Fibroblast of skin of scalp (primary cell): ENCODE measurements at regions not wholly inside any gene's neighbourhood (a gene's known extent, or its start where the extent isn't known, plus 50 kb on each side); places are given as distances from the start of the nearest gene placed in this dataset.

Source experiments
- DNase-seq: peaks from one replicate; pipeline ENCODE4 v3.0.0-alpha.2; 2013

DNA sequence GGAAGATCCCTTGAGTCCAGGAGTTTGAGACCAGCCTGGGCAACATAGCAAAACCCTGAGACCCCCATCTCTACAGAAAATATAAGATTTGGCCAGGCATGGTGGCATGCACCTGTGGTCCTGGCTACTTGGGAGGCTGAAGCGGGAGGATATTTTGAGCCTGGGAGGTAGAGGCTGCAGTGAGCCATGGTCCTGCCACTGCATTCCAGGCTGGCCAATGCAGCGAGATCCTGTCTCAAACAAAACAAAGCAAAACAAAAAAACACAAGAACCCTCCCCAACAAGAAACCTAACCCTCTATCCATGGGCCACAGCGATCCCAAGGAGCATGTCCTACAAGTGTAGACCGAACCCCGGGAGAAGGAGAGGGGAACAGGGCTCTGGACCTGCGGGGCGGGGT lies 133.3 kb downstream of the MGAT5B start:
- DNase-seq, result no peak

DNA sequence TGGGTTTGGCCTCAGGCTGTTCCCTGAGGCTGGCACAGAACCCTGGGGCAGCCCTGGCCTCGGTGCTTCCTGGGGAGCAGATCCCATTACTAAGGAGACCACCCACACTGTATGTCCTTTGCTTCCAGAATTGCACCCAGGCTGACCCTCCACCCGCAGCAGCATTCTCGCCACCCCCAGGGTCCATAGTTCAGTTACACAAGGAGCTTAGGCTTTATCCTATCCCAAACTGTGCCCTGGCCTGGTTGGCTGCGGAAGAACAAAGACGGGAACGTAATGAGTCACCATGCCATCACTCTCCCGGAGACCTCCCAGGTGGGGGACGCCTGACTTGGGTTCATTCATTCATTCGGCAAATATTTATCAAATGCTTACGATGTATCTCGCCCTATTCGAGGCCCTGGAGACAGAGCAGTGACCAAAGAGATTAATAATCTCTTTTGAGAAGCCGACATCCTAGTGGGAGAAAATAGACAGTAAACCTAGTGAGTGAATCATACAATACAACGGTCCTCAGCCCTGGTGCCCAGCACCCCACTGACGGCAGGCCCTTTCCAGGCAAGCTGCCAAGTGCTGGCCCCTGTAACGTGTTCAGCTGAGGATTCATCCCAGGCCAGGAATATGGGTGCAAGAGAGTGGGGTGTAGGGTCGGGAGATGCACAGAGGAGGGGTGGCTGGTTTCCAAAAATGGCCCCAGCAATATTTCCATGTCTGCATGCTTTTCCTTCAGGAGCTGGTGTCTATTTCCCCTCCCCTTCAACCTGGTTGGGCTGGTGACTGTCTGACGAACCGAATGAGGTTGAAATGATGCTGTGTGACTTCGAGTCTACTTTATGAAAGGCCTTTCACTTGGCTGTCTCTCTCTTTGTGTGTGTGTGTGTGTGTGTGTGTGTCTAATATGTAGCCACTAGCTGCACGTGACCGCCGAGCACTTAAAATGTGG lies 134.2 kb downstream of the MGAT5B start:
- DNase-seq, result peak; percentile 86

DNA sequence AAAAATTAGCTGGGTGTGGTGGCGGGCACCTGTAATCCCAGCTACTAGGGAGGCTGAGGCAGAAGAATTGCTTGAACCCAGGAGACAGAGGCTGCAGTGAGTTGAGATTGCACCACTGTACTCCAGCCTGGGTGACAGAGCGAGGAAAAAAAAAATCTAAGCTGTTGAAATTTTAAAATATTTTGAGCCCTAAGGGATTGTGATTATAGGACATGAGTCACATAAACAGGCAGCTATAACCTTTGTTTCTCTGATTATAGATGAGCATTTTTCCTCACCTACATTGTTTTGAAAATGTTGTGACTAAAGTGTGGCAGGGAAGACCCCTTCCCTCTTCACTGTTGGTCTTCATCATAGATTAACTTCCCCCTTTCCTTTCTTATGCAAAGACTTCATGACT lies 135.5 kb downstream of the MGAT5B start:
- DNase-seq, result no peak

DNA sequence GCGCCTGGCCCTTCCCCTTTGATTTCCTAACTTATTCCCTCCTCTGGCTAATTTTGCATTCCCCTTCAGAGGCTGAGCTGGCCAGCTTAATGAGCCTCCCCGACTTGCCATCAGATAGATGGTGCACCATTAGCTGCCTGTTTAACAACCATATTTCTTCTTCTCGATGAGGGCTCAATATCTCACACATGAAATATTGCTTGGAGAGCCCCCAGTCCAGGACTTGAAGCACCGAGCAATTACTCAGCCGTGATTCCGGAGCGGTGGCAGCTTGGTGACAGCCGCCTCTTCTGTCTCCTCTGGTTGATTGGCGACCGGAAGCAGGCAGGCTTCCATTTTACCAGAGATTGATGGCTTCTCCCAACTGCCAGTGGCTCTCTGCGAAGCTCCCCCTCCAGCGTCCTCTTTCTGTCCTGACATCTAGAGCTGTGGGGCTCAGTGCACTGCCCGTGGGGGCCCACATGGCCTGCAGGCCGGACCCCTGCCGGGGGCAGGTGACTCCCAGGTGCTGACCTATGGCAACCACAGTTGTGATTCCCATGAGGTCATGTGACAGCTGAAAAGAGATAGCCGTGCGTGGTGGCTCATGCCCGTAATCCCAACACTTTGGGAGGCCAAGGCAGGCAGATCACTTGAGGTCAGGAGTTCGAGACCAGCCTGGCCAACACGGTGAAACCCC lies 133.7 kb upstream of the SEC14L1 start:
- no peak for DNase-seq

DNA sequence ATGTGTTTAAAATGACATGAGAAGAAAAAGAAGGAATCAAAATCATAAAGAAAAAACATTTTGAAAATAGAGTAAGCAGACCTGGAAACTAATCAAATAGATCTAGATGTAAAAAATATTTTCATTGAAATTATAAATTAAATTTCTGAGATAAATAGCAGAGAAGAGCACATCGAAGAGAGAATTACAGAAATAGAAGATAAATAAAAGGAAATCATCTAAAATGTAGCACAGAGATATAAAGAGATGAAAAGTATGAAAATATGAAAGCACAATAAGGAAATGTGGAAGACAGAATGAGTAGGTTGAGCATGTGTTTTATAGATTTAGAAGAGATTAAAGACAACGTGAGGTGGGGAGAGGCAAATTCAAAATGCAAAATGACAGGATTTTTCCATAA lies 130.9 kb upstream of the SEC14L1 start:
- no peak for DNase-seq

DNA sequence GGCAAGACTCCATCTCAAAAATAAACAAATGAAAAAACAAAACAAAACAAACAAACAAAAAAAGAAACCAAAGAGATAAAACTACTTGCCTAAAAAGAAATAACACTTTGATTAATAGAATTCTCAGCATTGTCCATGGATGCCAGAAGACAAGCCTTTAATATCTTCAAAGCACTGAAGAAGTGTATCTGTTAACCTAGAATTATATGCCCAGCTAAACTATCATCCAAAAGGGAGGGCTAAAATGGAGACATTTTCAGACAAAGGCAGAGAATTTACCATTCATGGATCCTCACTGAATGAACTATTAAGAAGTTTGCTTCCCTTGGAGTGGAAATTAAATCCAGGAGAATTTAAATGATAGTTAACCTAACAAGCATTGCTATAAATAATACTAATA lies 130.1 kb upstream of the SEC14L1 start:
- DNase-seq, result no peak

DNA sequence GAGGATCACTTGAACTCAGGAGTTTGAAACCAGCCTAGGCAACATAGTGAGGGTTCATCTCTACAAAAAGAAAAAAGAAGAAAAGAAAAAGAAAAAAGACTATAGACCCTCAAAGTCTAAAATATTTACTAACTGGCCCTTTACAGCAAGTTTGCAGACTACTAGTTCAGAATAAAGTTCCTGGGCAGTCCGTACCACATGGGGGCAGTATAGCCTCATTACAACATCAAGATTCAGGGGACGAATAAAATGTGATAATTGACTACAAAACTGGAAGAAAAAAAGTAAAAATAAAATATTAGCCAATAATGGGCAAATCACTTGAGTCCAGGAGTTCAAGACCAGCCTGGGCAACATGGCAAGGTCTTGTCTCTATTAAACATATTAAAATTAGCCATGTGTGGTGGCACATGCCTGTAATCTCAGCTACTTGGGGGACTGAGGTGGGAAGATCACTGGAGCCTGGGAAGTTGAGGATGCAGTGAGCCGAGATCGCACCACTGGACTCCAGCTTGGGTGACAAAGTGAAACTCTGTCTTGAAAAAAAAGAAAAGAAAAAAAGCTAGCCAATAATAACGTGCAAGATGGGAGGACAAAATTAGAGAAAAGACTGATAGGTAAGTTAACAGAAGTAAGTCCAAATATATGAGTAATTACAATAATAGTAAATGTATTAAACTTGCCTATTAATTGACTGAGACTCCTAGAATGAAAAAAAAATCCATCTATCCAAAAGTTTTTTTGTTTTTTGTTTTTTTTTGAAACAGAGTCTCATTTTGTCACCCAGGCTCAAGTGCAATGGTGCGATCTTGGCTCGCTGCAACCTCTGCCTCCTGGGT lies 129.4 kb upstream of the SEC14L1 start:
- peak; percentile 32 for DNase-seq

DNA sequence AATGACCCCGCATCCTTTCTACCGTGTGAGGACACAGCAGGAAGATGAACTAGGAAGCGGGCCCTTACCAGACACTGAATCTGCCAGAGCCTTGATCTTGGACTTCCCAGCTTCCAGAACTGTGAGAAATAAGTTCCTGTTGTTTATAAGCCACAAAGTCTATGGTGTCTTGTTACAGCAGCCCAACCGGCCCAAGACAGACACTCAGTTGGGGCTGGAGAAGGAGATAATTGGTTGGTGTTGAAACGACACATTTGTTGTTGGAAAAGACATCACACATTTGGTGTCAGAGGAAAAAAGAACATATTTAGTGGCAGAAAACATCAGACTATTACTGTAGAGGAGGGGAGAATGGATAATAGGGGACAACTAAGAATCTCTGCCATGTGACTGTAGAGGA lies 122.3 kb upstream of the SEC14L1 start:
- no peak for DNase-seq

DNA sequence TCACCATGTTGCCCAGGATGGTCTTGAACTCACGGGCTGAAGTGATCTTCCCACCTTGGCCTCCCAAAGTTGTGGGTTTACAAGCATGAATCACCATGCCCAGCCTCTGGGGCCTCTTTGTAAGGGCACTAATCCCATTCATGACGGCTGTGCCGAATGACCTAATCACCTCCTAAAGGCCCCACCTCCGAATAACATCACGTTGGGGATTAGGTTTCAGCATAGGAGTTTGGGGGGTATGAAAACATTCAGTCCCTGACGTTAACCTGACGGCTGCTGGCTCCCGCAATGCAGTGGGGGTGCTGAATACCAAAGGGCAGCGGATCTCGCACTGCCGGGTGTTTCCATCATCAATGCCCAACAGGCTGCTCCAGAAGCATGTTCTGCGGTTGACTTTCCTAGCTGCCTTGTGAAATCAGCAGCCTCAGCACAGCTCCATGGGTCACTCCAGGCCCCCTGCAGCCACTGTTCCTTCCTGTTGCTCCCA lies 120.8 kb upstream of the SEC14L1 start:
- peak; percentile 12 for DNase-seq

DNA sequence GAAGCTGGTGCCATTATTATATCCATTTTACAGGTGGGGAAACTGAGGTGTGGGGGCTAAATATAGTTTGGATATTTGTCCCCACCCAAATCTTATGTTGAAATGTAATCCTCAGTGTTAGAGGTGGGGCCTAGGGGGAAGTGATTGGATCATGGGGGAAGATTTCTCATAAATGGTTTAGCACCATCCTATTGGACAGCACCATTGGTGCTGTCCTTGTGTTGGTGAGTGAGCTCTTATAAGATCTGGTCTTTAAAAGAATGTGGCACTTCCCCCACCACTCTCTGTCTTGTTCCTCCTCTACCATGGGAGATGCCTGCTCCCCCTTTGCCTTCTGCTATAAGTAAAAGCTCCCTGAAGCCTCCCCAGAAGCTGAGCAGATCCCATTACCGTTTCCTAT lies 119.8 kb upstream of the SEC14L1 start:
- no peak for DNase-seq

DNA sequence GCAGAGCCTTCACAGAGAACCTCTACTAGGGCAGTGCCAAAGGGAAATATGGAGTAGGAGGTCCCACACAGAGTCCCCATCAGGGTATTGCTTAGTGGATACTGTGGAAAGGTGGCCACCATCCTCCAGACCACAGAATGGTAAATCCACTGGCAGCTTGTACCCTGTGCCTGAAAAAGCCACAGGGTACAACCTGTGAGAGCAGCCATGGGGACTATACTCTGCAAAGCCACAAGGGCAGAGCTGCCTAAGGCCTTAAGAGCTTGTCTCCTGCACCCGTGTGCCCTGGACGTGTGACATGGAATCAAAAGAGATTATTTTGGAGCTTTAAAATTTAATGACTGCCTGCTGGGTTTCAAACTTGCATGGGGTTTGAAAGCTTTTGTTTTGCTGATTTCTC lies 118.0 kb upstream of the SEC14L1 start:
- DNase-seq, result no peak

DNA sequence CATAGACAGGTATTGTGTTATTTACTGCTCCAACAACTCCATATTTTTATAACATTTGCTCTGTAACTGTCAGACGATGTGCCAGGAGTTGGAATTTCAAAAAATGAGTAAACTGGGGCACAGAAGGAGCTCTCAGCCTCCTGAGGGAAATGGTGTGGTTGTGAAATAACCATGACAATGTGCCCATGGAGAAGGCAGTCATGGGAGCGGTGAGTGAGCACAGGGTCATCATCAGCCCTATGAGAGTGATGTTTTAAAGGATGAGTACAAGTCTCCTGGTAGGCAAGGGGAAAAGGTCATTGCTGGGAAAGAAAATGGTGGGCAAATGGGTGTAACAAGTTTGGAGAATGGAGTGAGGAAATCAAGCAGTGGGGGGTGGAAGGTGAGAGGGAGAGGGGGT lies 115.0 kb upstream of the SEC14L1 start:
- no peak for DNase-seq

DNA sequence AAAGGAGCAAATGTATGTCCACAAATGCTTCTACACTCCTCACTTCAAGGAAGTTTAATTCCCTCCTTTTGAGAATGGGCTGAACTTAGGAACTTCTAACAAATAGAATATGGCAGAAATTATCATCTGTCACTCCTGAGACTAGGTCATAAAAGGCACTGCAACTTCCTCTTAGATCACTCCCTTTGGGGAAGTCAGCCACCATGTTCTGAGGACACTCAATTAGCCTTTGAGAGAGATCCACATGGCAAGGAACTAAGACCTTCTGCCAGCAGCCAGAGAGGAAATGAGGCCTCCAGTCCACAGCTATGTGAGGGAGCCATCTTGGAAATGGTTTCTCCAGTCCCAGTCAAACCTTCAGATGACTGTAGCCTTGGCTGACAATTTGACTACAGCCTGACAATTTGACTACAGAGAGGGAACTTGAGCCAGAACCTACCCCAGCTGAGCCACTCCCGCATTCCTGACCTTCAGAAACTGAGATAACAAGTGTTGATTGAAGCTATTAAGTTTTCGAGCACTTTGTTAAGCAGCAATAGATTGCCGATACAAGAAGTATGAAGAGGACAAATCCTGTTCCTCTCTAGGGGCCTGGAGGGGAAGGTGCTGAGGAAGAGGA lies 113.4 kb upstream of the SEC14L1 start:
- DNase-seq, result no peak

DNA sequence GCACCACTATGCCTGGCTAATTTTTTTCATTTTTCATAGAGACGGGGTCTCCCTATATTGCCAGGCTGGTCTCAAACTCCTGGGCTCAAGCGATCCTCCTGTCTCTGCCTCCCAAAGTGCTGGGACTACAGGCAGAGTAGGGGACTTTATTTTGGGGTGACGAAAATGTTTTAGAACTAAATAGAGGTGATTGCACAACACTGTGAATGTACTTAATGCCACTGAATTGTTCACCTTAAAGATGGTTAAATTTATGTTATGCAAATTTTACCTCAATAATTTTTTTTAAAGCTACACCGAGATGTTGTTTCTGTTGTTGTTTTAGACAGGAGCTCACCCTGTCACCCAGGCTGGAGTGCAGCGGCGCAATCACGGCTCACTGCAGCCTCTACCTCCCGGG lies 111.9 kb upstream of the SEC14L1 start:
- no peak for DNase-seq

DNA sequence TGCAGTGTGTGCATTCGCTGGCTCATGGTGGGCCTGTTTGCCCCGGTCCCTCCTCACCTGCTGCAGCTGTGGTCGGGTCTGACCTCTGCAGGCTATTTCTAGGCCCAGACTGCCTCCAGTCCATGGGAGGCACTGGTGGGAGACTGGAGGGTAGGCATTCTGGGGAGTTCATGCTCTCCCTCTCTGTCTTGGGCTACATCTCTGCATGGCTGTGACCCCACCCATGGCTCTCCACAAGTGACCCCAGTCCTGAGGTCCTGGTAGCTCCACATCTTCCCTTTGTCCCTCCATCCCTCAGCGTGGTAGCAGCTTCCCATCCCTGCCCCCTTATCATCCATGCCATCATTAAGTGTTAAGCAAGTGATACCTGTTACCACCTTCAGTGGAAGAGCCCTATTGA lies 107.8 kb upstream of the SEC14L1 start:
- no peak for DNase-seq

DNA sequence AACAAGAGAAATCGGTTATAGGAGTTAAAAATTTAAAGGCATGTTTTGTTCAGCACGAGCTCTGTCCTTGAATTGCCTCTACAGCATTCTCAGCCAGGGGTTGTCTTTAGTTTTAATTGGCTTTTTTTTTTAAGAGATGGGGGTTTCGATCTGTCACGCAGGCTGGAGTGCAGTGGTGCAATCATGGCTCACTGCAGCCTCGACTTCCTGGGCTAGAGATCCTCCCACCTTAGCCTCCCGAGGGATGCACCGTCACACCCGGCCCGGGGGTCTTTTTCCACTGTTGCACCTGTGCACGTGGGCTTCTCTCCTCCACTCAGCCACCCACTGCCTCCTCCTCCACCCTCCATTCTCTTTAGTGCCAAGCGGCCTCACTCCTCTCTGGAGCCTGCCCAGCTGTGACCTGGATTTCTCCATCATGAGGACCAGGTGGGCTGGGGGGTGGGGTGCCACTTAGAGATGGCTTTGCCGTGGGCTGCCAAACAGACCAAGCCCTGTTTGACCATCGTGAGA lies 106.8 kb upstream of the SEC14L1 start:
- no peak for DNase-seq

DNA sequence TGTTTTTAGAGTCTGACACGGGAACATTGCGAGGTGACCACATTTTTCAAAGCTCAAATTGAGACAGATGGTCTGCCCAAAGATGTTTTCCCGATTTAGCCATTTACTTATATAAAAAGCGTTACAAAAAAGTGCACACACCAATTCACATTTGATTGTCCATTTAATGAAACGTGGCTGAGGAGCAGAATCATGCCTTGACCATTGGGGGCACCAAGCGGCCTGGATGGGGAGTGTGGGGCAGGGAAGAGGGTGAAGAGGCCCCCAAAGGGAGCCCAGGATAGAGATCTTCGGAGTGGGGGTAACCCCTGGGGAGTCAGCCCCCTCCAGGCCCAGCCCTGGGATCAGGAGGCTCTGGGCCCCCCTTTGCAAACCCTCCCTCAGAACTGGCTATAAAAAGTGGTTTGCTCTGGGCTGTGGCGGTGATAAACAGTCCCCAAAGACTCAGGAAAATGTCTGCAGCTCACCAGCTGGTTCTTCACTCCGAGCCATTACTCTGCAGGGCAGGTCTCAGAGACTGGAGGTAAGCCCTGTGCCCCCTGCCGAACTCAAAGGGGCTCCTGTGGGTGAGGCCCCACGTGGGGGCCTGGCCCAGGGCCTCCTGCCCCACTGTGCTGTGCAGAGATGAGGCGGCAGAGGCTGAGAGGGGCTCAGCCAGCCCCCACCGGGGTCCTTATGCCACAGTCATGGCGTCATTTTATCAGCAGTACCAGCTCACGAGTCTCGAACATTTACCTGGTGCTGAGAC lies 105.9 kb upstream of the SEC14L1 start:
- DNase-seq, result no peak

DNA sequence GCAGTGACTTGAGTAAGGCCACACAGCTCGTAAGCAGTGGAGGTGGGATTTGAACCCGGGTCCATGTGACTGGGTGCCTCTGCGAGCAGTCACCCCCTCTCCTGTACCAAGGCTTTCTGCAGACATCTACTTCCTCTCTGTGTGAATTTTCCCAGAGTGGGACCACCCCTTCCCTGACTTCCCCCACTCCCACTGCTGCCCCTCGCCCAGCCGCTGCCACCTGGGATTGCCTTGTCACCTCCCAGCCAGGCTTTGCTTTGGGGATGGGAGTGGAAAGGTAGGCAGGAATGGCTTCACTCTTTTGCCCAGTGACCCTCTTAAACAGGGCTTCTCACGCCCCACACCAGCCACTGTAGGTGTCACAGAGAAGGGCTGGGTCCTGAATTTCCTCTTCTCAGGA lies 105.2 kb upstream of the SEC14L1 start:
- DNase-seq, result no peak

DNA sequence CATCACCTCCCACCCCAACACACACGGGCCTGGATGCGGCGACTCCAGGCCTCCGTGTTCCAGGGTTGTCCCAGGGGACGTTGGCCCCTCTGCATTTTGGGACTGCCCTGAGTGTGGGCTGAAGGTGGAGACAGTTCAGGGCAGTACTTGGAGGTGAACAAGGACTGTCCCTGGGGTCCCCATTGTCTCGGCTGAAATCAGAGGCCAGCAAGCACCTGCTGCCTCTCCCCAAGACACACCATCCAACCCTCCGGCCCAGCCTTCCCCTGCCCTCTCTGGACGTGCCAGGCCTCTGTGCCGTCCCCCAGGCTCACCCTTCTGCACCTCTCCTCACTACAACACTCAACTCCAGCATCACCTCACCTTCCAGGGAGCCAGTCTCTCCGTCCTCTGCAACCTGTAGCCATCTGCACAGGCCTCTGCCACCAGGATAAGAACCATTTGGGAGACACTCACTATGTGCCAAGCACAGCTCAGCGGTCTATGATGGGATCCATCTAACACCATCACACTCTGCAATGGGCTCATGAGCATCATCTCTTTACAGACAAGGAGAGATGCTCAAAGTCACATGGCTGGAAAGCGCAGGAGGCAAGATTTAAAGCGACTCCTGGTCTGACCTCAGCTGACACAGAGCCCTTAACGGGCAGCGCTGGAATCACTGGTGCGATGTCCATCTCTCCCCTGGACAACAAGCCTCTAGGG lies 104.5 kb upstream of the SEC14L1 start:
- DNase-seq, result no peak

DNA sequence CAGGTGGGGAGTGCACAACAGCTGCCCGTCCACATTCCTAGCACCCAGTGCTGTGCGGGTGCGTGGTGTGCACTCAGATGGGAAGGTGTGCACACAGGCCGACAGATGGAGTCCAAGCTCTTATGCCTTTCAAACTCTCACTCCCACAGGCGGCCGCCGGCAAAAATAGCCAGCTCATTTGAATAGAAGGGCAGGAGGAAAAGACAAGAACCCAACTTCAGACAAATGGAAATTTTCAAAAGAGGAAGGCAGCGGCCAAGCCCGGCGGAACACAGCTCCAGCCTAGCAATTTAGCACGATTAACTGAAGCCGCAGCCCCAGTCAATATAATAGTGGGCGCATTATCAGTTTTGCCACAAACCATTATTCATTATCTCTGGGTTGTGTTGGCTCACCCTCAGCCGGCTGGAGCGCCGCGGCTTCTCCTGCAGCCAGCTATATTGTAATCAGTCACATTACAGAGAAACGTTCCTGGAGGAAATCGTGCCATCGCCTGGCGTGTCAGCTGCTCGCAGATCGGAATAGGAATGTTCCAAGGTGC lies 103.9 kb upstream of the SEC14L1 start:
- DNase-seq, result no peak

DNA sequence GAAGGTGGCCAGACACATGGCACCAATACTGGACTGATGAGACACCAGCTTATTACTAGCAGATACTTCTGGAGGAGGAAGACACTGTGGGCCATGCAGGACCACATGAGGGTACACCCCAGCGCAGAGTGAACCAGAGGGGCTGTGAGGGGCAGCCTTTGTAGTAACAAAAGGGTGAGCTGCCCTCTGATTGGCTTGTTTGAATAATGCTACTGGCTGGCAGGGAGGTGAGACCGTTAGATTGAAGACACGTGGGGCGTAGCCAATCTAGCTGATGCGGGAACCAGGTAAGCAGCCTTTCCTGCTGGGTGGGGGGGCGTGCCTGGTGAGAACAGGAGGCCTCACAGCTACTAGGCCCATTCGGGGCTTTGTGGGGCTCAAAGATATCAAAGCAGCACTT lies 102.8 kb upstream of the SEC14L1 start:
- no peak for DNase-seq
